ENCODE measurements at regions not wholly inside any gene's neighbourhood (a gene's known extent, or its start where the extent isn't known, plus 50 kb on each side); places are given as distances from the start of the nearest gene placed in this dataset.

GRCh38 chr2:126995621-126996377 is 97.1 kb downstream of the TEX51 start:
- TF ChIP-seq POLR2A (IDR thresholded peaks at IDR 0.05; ENCODE audit: low read length) (no peak), CTCF (IDR thresholded peaks at IDR 0.05) (no peak), EP300 (IDR thresholded peaks at IDR 0.05) (no peak), MYC (IDR thresholded peaks at IDR 0.05; ENCODE audit: borderline replicate concordance, low read length) (no peak), KDM1A (IDR thresholded peaks at IDR 0.05; ENCODE audit: low read depth) (no peak), JUN (IDR thresholded peaks at IDR 0.05) (no peak), ZSCAN20 (CRISPR knock-in tag; IDR thresholded peaks at IDR 0.05) (no peak), CHD2 (IDR thresholded peaks at IDR 0.05; ENCODE audit: low read length, partially characterized antibody) (no peak)
- TF ChIP-seq, protein P1, sequence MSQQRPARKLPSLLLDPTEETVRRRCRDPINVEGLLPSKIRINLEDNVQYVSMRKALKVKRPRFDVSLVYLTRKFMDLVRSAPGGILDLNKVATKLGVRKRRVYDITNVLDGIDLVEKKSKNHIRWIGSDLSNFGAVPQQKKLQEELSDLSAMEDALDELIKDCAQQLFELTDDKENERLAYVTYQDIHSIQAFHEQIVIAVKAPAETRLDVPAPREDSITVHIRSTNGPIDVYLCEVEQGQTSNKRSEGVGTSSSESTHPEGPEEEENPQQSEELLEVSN (IDR thresholded peaks at IDR 0.05; ENCODE audit: borderline replicate concordance, low read depth) = no peak

Data from A549 (cell line).